ENCODE measurements at regions not wholly inside any gene's neighbourhood (a gene's known extent, or its start where the extent isn't known, plus 50 kb on each side); places are given as distances from the start of the nearest gene placed in this dataset.
"Not testable (repeated sequence)": the region's sequence is repeated elsewhere in the genome, so short reads cannot be mapped to it uniquely, and the experiment has no call there.

DNA sequence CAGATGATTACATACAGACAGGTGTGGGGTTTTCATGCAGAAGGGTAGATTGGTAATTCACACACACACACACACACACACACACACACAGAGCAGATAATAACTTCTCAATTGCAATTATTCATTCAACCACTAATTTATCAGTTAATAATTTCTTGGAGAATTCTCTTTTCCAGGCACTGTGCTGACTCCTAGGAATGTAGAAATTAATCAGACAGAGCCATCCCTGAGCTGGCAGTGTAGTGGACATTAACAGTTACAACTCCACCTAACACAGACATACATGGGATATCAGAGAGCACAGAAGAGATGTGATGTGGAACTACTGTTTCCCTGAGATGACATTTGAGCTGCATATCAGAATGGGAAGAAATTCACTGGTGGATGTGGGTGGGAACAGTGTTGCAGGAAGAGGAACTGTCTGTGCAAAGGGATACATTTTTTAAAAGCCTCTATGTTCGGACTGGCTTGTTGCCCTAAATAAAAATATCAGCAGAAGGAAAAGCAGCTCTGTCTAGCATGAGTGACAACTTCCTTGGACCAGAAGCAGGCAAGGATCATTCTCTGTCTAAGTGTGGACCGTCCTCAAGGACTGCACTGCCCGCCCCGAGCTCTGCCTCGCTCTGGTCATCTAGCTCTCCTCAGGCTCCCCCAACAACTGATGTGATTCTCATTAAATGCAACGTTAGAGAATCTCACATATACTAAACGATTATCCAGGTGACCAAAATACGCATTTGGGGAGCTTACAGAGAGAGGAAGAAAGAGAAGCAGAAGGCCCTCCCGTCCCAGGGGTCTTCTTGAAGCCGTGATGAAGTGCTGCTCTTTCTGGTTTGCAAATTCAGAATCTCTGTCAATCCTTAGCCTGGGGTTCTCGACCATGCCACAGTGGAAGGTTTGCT is 173.4 kb upstream of the TRIB2 start:
- DNase-seq (ENCODE audit: low read depth in 2 of 2), result no peak

DNA sequence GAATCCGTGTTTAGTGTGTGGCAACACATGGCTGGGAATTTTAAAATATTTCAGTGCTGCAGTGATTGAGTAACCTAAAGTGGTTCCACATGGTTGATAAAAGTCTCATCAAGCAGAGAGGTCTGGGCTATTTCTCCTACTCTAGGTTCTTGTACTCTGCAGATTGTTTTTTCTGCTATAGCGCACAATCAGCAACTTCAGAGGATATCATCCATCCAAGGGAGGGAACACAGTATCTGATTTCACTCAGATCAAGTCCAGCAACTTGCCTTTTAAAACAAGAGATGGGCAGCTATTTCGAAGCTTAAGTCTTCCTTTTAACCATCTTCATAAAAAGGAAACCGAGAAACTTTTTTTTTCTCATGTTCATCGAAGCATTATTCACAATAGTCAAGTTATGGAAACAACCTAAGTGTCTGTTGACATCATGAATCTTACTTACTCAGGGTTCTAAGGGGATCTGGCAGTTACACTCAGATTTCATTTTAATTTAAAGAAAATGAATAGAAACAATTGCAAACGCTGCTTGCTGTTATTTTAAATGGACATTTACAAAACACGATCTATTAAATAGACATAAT is 172.7 kb upstream of the TRIB2 start:
- no peak for DNase-seq (ENCODE audit: low read depth in 2 of 2)

DNA sequence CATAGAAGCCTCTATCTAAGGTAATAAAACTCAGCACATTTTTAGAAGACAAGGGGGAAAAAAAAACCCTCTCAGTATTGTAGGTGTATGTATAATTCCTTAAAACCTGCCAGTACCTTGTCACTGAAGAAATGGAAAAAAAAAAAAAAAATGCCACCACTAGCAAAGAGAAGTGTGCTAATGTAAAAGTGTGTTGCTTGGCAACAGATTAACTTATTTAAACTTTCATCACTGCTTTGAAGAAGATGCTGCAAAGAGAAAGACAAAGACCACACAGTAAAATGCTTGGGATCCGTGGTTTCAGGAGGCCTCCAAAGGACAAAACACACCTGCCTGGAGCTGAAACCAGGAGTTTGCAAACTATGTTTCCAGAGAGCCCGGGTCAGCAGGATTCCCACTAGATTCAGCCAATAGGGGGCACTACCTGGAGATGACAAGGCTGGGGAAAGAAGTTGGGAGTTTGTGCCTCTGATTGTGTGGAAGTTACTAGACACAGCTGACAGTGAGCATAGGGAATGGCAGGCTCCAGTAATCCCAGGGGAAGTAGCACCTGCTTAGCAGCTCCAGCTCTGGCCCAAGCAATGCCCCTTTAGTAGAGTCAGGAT is 169.1 kb upstream of the TRIB2 start:
- DNase-seq (ENCODE audit: low read depth in 2 of 2), result no peak

DNA sequence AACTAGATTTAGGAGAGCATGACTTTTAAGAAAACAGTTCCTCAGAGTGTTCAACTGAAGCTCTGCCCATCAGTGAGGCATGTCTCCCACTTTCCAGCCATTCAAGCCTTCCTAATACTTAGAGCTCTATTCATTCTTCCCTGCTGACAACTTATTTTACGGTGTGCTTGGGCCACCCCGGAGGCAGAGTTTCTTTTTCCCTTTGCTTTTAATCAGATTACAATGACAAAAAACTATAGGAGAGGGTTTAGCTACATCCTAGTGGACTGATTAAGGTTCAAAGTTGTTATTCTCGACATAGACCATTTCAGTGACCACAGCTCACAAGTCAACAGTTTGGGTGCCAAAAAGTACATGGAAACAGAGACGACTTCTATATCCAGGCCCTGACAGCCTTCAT is 167.8 kb upstream of the TRIB2 start:
- no peak for DNase-seq (ENCODE audit: low read depth in 2 of 2)

DNA sequence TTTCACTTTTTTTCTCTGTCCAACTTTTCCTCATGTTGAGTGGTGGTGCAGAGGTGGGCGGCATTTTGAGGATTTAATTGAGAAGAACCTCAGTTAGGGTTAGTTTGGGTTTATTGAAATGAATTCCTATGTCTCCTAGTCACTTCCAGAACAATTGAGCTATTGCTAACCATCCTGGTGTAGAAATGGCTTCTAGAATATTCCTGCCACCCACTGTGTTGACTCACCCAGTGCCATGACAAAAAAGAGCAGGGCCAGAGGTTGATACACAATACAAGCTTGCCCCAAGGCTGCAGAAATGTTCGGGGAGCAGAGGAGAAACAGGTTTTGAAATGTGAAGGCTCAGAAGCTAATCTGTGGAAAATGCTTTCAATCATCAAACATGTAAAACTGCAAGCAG is 167.1 kb upstream of the TRIB2 start:
- DNase-seq (ENCODE audit: low read depth in 2 of 2), result no peak

DNA sequence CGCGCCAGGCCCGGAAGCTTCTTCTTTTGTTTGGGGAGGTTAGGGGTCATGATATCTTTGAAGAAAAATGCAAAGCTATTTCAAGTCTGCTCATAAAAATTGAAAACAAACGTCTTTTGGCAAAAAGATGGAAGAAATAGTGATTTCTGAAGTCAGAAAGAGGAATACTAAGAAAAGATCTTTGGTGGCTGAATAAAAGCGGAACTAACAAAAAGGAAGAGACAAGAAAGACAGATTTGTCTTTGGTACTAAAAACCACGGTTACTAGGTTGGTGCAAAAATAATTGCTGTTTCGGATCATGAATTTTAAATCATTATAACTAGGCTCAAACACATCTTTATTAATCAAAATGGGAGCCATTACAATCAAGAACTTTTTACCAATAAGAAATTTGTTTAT is 164.6 kb upstream of the TRIB2 start:
- no peak for DNase-seq (ENCODE audit: low read depth in 2 of 2)

DNA sequence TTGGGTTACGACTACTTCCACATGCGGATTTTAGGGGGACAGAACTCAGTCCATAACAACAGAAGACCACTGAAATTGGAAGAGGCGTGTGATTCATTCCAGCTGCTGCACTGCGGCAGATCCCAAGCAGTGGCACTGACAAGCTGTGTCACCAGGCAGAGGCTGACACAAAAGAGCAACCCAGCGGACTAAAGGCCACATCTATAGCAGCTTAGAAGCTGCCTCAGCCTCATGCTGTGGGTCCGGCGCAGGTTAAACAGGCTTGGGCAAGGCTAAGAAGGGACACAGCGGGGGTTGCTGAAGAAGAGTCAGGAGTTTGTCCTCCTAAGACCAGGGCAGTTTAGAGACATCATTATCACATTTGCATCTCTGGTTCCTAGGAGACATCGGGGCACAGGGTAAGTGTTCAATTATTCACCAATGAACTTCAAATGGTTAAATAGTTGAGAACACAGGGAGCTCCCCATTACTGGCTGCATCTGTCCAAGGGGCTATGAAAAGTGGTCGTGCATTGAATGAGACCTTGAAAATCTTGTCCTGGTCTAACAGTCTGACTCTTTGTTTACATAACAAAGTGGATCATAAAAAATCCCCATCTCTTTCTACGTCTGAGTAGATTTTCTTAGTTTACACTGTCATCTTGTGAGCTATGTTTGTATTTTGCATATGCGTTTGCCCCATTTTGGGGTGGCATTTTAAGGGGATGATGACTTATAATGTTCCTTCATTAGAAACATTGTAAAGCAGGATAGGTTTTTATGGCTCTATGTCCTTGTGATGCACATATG is 162.3 kb upstream of the TRIB2 start:
- DNase-seq (ENCODE audit: low read depth in 2 of 2), result no peak

DNA sequence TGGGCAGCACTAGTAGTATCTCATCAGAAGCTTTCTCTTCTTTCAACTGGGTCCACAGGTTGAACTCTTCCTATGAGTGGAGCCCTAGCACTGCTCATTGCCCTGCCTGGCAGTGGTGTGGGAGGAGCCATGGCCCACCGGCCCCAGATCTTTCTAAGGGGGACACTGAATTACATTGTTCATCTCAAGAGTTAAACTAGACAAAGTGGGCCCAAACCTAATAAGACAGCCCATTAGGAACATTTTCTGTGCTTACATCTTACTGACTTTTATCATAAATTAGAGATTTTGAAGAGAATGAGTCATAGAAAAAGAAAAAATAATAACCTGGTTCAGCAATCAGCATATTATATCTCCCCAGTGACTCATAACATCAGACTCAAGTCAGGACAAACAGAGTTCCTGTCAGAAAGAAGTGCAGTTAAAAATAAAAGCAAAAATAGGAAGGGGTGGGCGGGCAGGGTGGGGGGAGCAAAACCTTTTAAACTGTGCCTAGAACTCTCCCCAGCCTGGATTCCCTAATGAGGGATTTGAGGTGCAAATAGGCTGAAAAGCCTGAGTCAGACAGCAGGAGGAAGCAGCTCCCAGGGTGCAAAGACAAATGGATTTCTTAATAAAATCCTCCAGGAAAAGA is 161.6 kb upstream of the TRIB2 start:
- no peak for DNase-seq (ENCODE audit: low read depth in 2 of 2)

DNA sequence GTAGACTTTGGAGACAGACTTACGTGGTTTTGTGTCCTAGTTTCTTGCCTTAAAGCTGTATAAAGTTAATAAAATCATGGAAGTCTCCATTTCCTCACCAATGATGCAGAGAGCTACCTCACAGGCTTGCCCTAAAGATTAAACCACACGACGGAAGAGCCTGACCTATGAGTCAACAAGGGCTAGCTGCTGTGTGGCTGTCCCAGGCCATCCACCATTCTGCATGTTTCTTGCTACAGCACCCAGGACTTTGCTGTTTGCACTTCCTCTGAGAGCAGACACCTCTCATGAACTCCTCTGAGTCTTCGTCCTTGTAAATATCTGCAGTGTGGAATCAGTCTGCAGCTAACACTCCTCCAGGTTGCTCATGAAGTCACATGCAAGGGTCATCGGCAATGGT is 160.0 kb upstream of the TRIB2 start:
- peak in 1 of 2 donors; percentile 4 for DNase-seq (ENCODE audit: low read depth in 2 of 2)

DNA sequence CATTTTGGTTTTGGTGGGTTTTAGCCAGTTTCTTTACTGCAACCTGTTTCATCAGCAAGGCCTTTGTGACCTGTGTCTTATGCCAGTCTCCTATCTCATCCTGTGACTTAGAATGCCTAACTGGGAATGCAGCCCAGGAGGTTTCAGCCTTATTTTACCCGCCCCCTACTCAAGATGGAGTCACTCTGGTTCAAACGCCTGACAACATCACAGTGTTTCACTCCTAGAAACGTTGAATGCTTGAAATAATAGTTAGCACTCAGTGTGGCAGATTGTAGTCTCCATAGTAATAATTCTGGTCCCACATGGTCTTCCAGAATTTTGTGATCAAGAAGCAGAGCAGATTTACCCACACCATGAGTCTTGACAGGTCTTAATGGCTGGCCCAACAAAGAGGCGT is 159.0 kb upstream of the TRIB2 start:
- no peak for DNase-seq (ENCODE audit: low read depth in 2 of 2)

DNA sequence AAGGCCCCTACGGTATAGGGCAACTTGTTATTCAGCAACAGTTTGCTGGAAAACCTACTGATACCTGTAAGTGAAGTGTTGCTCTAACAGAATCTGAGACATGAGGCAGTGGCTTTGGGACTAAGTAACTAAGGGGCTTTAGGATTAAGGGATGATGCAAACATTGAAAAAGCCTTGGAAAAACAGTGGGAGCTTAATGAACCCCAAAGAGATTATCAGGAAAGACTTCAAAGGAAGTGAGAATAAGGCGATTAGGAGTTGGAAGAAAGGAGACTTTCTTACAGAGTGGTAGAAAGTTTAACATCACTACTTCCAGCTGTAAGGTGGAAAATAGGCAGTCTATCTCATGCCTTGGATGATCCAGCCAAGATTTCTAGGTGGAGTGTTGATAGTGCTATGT is 158.2 kb upstream of the TRIB2 start:
- no peak for DNase-seq (ENCODE audit: low read depth in 2 of 2)

DNA sequence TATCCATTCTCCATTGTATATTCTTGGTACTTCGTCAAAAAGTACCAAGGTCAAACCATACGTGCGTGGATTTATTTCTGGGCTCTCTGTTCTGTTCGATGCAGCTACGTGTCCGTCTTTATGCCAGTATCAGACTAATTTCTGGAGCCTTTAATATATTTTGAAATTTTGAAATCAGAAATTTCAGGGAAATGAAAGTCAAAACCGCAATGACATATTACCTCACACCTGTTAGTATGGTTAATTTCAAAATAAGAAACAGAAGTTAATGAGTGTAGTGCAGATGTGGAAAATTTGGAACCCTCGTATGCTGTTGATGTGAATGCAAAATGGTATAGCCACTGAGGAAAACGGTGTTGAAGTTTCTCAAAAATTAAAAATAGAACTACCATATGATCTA is 156.1 kb upstream of the TRIB2 start:
- DNase-seq (ENCODE audit: low read depth in 2 of 2), result no peak

DNA sequence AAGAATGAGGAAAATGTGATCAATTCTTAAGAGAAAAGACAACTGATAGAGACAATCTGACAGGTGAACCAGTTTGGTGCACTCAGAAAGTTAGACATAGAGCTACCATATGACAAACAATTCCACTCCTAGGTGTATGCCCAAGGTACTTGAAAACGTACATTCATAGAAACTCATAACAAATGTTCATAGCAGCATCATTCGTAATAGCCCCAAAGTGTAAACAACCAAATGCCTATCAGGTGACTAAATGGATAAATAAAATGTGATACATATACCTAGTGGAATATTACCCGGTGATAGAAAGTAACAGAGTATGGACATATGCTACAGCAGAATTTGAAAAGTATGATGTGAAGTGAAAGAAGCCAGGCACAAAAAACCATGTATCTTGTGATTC is 149.3 kb upstream of the TRIB2 start:
- DNase-seq (ENCODE audit: low read depth in 2 of 2), result no peak

DNA sequence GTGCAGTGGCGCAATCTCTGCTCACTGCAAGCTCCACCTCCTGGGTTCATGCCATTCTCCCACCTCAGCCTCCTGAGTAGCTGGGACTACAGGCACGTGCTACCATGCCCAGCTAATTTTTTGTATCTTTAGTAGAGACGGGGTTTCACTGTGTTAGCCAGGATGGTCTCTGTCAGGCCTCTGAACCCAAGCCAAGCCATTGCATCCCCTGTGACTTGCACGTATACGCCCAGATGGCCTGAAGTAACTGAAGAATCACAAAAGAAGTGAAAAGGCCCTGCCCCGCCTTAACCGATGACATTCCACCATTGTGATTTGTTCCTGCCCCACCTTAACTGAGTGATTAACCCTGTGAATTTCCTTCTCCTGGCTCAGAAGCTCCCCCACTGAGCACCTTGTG is 147.2 kb upstream of the TRIB2 start:
- DNase-seq (ENCODE audit: low read depth in 2 of 2), result not testable (repeated sequence)

DNA sequence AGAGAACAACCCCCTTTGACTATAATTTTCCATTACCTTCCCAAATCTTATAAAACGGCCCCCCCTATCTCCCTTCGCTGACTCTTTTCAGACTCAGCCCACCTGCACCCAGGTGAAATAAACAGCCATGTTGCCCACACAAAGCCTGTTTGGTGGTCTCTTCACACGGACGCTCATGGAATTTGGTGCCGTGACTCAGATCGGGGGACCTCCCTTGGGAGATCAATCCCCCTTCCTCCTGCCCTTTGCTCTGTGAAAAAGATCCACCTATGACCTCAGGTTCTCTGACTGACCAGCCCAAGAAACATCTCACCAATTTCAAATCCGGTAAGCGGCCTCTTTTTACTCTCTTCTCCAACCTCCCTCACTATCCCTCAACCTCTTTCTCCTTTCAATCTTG is 146.8 kb upstream of the TRIB2 start:
- DNase-seq (ENCODE audit: low read depth in 2 of 2), result not testable (repeated sequence)

DNA sequence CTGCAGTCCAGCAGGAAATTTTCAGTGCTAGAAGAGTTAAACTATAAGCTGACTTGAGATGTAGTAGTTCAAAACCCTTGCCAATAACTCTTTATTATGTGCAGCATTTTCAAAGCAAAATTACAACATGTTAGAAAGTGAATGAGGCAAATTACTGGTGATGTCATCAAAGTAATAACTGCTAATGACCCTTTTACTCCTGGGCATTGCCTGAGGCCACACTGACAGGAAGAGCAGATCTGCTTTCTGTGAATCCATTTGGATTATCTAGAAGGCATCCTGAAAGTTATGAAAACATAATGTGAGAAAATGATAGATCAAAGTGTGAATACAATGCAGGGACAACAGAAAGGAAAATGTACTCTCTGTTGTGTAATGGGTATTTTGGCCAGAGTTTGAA is 139.6 kb upstream of the TRIB2 start:
- no peak for DNase-seq (ENCODE audit: low read depth in 2 of 2)

DNA sequence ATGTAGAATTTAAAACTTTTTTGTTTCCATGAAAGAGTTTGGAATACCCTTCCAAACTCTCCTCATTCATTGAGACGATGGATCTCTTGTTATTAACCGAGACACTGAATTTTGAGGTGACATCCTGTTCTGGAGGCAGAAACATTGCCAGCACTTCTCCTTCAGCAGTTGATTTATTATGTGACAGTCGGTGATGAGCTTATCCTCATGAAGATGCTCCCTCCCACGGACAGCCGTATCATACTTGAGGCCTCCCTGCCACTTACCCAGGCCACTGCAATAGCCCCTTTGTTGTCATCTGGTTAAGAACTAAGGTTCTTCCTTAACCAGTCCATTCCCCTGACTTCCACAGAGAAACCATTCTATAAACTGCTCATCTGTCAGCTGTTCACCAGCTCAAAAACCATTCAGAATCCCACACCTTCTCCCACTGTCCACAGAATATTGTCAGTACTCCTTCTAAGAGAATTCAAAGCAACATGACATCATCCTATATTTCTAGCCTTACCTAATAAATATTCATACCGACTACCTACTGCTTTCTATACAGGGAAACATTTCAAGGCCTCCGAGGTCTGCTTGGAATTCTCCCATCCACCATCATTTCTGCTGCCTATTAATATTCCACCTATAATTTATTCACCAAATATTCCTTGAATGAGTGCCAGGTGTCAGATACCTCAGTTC is 139.0 kb upstream of the TRIB2 start:
- DNase-seq (ENCODE audit: low read depth in 2 of 2), result no peak

DNA sequence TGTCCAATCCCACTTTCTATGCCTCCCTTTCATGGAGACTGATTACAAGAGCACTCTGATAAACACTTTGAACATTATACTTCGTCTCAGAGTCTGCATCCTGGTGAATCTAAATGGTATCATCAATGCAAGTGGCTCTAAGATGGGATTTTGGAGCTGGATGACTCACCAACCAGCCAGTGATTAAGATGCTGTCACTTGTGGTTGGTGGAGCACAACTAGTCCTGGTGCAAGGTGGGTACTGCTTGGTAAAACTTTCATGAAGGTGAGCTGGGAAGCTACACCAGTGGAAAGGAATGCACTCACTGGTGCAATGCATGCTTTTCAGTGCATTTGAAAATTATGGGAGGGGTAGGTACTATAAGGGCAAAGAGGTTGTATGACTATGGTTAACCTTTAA is 137.7 kb upstream of the TRIB2 start:
- no peak for DNase-seq (ENCODE audit: low read depth in 2 of 2)

DNA sequence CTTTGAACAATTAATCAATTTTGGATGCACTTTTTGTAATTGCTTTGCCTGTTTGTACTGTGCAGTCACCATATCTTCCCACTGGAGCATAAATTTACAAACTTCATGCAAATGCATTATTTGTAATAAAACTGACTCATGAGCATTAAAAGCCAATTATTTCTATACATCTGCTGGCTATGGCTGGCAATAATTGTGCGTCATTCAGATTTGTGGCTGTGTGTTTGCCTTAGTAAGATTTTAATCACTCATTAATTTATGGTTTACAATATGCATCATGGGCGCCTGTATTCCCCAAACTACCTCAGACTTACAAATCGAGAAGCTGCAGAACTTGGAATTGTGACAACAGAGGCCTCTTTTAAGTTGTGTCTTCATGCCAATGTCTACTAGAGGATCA is 132.4 kb upstream of the TRIB2 start:
- no peak for DNase-seq (ENCODE audit: low read depth in 2 of 2)

DNA sequence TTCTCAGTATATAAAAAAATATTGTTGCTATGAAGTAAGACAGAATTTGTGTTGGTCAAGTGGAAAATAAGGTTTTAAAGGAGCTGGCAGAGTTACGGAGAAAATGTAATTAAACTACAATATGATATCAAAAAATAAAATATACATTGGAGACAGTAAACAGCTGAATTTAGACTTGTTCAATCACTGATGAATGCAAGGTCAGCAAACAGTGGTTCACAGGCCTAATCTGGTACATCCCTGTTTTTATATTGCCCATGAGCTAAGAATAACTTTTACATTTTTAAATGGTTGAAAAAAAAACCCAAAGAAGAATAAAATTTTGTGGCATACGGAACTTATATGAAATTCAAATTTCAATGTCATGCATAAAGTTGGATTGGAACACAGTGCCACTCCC is 131.0 kb upstream of the TRIB2 start:
- DNase-seq (ENCODE audit: low read depth in 2 of 2), result no peak

DNA sequence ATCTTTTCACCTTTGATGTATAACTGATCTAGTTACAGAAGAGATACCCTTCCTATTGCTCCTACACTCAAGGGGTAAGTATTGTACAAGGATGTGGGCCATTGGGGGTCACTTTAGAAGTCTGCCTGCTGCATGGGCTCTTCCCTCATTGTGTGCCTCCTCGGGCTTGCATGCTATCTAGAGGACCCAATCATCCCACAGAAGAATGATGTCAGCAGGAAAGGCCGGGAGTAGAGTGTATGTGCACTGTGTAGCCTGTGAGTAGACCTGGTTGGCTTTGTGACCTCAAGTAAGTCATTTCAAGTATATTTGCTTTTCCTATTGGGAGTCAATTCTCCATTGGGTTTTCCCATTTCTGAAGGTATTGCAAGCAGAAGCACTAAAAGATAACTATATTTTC is 129.5 kb upstream of the TRIB2 start:
- DNase-seq (ENCODE audit: low read depth in 2 of 2), result no peak
